ENCODE measurements at regions not wholly inside any gene's neighbourhood (a gene's known extent, or its start where the extent isn't known, plus 50 kb on each side); places are given as distances from the start of the nearest gene placed in this dataset.

- TF ChIP-seq, protein P1, sequence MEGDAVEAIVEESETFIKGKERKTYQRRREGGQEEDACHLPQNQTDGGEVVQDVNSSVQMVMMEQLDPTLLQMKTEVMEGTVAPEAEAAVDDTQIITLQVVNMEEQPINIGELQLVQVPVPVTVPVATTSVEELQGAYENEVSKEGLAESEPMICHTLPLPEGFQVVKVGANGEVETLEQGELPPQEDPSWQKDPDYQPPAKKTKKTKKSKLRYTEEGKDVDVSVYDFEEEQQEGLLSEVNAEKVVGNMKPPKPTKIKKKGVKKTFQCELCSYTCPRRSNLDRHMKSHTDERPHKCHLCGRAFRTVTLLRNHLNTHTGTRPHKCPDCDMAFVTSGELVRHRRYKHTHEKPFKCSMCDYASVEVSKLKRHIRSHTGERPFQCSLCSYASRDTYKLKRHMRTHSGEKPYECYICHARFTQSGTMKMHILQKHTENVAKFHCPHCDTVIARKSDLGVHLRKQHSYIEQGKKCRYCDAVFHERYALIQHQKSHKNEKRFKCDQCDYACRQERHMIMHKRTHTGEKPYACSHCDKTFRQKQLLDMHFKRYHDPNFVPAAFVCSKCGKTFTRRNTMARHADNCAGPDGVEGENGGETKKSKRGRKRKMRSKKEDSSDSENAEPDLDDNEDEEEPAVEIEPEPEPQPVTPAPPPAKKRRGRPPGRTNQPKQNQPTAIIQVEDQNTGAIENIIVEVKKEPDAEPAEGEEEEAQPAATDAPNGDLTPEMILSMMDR (IDR thresholded peaks at IDR 0.05; ENCODE audit: insufficient read depth, low read depth, low read length), result no peak
- DNase-seq (ENCODE audit: low read depth), result no peak
- no peak overlapping the region for H3K4me3 ChIP-seq (ENCODE audit: low read depth, low read length)
Observed at GRCh38 chr5:39980056-39980455, 555.3 kb upstream of the DAB2 start.

- TF ChIP-seq, protein P1 (IDR thresholded peaks at IDR 0.05; ENCODE audit: insufficient read depth, low read depth, low read length), result no peak
- H3K4me3 ChIP-seq (ENCODE audit: low read depth, low read length), result no peak overlapping the region
- no peak for DNase-seq (ENCODE audit: low read depth)
Observed at GRCh38 chr5:39977066-39977655, 552.4 kb upstream of the DAB2 start.

DNA sequence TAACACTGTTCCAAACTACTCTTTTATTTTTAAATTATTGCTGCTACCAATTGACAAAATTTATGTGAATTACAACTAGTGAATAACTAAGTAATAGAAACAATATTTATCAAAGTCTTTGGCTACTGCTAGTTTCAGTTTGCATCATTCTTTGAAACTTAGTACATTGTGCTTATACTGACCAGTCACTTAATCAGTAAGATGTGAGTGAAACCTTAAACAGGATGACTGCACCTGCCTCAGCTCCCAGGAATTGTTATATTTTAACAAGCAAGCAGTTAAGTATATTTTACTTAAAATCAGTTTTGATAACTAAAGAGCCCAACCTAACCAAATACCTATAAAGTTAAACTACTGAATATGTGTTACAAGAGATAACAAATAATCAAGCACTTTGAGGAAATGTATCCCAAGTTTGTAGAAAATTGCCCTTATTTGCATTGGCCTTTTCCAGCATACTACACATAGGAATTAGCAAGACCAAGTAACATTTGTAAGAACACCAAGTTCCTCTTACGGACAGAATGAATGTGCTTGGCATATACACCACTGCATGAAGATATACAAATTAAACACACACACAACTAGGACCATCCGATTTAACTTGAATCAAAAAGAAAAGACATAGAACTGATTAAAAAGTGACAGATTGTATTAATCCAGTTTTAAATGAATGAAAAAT is 545.5 kb upstream of the DAB2 start:
- DNase-seq (ENCODE audit: low read depth), result no peak
- TF ChIP-seq, protein P1 (IDR thresholded peaks at IDR 0.05; ENCODE audit: insufficient read depth, low read depth, low read length), result no peak

GRCh38 chr5:39968381-39968780 is 543.6 kb upstream of the DAB2 start:
- H3K4me3 ChIP-seq (ENCODE audit: low read depth, low read length), result no peak overlapping the region
- no peak for DNase-seq (ENCODE audit: low read depth)
- TF ChIP-seq, protein P1 (IDR thresholded peaks at IDR 0.05; ENCODE audit: insufficient read depth, low read depth, low read length), result no peak

More for the DNA sequence above, 545.5 kb upstream of the DAB2 start:
- H3K4me3 ChIP-seq (ENCODE audit: low read depth, low read length), result no peak overlapping the region

DNA sequence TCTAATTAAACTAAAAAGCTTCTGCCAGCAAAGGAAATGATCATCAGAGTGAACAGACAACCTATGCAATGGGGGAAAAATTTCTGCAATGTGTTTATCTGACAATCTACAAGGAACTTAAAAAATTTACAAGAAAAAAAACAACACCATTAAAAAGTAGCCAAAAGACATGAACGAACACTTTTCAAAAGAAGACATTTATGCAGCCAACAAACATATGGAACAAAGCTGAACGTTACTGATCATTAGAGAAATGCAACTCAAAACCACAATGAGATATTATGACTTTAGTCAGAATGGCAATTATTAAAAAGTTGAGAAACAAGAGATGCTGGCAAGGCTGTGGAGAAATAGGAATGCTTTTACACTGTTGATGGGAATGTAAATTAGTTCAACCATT is 530.4 kb upstream of the DAB2 start:
- DNase-seq (ENCODE audit: low read depth), result no peak
- TF ChIP-seq, protein P1 (IDR thresholded peaks at IDR 0.05; ENCODE audit: insufficient read depth, low read depth, low read length), result no peak
- no peak overlapping the region for H3K4me3 ChIP-seq (ENCODE audit: low read depth, low read length)

- TF ChIP-seq, protein P1 (IDR thresholded peaks at IDR 0.05; ENCODE audit: insufficient read depth, low read depth, low read length), result no peak
Observed at GRCh38 chr5:39951070-39951469, 526.3 kb upstream of the DAB2 start.

More at GRCh38 chr5:39951070-39951469, 526.3 kb upstream of the DAB2 start:
- DNase-seq (ENCODE audit: low read depth), result no peak
- H3K4me3 ChIP-seq (ENCODE audit: low read depth, low read length), result no peak overlapping the region
